NCI-H82 (cell line): ENCODE measurements at regions not wholly inside any gene's neighbourhood (a gene's known extent, or its start where the extent isn't known, plus 50 kb on each side); places are given as distances from the start of the nearest gene placed in this dataset.
"Not testable (repeated sequence)": the region's sequence is repeated elsewhere in the genome, so short reads cannot be mapped to it uniquely, and the experiment has no call there.

ENCODE experiments used
- DNase-seq: peaks from one replicate; lab custom pipeline; 2025; lab: John Stamatoyannopoulos, UW

- DNase-seq = no peak
Observed at GRCh38 chr5:87640902-87641301, 228.2 kb upstream of the CCNH start.

- no peak for DNase-seq
Observed at GRCh38 chr5:87627363-87627762, 214.6 kb upstream of the CCNH start.

GRCh38 chr5:87608385-87608784, 195.7 kb upstream of the CCNH start:
- no peak for DNase-seq

- no peak for DNase-seq
Observed at GRCh38 chr5:87605663-87606062, 192.9 kb upstream of the CCNH start.

GRCh38 chr5:87599778-87600177, 187.0 kb upstream of the CCNH start:
- DNase-seq = no peak

- no peak for DNase-seq
Observed at GRCh38 chr5:87598460-87598859, 185.7 kb upstream of the CCNH start.

GRCh38 chr5:87594566-87594965, 181.8 kb upstream of the CCNH start:
- no peak for DNase-seq

GRCh38 chr5:87589587-87589986, 176.9 kb upstream of the CCNH start:
- no peak for DNase-seq

- no peak for DNase-seq
Observed at GRCh38 chr5:87588316-87588715, 175.6 kb upstream of the CCNH start.

- not testable (repeated sequence) for DNase-seq
Observed at GRCh38 chr5:87583704-87584103, 171.0 kb upstream of the CCNH start.

GRCh38 chr5:87582149-87582548, 169.4 kb upstream of the CCNH start:
- DNase-seq = no peak

- DNase-seq = no peak
Observed at GRCh38 chr5:87581661-87582060, 168.9 kb upstream of the CCNH start.

- no peak for DNase-seq
Observed at GRCh38 chr5:87579678-87580077, 166.9 kb upstream of the CCNH start.

GRCh38 chr5:87576867-87577266, 164.1 kb upstream of the CCNH start:
- no peak for DNase-seq

- DNase-seq = not testable (repeated sequence)
Observed at GRCh38 chr5:87576306-87576705, 163.6 kb upstream of the CCNH start.

GRCh38 chr5:87574106-87574505, 161.4 kb upstream of the CCNH start:
- DNase-seq = no peak

- DNase-seq = no peak
Observed at GRCh38 chr5:87572611-87573010, 159.9 kb upstream of the CCNH start.

GRCh38 chr5:87572090-87572489, 159.4 kb upstream of the CCNH start:
- DNase-seq = no peak

- no peak for DNase-seq
Observed at GRCh38 chr5:87570366-87570765, 157.6 kb upstream of the CCNH start.

GRCh38 chr5:87562068-87562467, 149.3 kb upstream of the CCNH start:
- DNase-seq = no peak

- no peak for DNase-seq
Observed at GRCh38 chr5:87560528-87560927, 147.8 kb upstream of the CCNH start.

GRCh38 chr5:87551911-87552310, 139.2 kb upstream of the CCNH start:
- DNase-seq = no peak

- DNase-seq = no peak
Observed at GRCh38 chr5:87541676-87542075, 128.9 kb upstream of the CCNH start.

GRCh38 chr5:87541033-87541432, 128.3 kb upstream of the CCNH start:
- peak; percentile 32 for DNase-seq

GRCh38 chr5:87539839-87540238, 127.1 kb upstream of the CCNH start:
- peak; percentile 0 for DNase-seq
